ENCODE measurements at regions not wholly inside any gene's neighbourhood (a gene's known extent, or its start where the extent isn't known, plus 50 kb on each side); places are given as distances from the start of the nearest gene placed in this dataset.

- TF ChIP-seq, protein P1, sequence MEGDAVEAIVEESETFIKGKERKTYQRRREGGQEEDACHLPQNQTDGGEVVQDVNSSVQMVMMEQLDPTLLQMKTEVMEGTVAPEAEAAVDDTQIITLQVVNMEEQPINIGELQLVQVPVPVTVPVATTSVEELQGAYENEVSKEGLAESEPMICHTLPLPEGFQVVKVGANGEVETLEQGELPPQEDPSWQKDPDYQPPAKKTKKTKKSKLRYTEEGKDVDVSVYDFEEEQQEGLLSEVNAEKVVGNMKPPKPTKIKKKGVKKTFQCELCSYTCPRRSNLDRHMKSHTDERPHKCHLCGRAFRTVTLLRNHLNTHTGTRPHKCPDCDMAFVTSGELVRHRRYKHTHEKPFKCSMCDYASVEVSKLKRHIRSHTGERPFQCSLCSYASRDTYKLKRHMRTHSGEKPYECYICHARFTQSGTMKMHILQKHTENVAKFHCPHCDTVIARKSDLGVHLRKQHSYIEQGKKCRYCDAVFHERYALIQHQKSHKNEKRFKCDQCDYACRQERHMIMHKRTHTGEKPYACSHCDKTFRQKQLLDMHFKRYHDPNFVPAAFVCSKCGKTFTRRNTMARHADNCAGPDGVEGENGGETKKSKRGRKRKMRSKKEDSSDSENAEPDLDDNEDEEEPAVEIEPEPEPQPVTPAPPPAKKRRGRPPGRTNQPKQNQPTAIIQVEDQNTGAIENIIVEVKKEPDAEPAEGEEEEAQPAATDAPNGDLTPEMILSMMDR (IDR thresholded peaks at IDR 0.05; ENCODE audit: insufficient read depth, low read depth, low read length) = no peak
- no peak for TF ChIP-seq EZH2 (IDR thresholded peaks at IDR 0.05; ENCODE audit: insufficient read depth, low read length)
These were observed 961.8 kb upstream of the TENM3 start for GRCh38 chr4:181281451-181281850.
